ENCODE measurements at regions not wholly inside any gene's neighbourhood (a gene's known extent, or its start where the extent isn't known, plus 50 kb on each side); places are given as distances from the start of the nearest gene placed in this dataset.
"Not testable (repeated sequence)": the region's sequence is repeated elsewhere in the genome, so short reads cannot be mapped to it uniquely, and the experiment has no call there.

- no peak for DNase-seq (ENCODE audit: low read depth in 2 of 2)
These were observed 120.8 kb upstream of the CDCA7L start for GRCh38 chr7:22066522-22066921.

DNA sequence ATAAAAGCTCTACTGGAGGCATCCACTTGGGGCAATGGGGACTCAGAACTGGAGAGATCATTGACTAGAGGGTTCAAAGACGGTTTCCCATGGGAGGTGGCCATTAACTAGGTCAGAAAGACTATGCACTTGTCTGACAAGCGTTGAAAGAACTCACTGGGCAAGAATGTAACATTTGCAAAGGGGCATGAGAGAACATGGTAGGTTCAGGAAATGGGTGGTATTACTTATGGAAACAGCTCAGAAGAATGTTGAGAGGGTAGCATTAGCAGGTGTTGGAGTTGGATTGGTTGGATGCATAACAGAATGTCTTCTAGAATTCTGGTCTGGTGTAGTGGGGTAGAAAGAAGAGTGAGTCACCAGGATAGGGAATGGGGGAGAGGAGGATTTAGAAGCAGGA is 119.1 kb upstream of the CDCA7L start:
- no peak for DNase-seq (ENCODE audit: low read depth in 2 of 2)

- no peak for DNase-seq (ENCODE audit: low read depth in 2 of 2)
These were observed 116.1 kb upstream of the CDCA7L start for GRCh38 chr7:22061775-22062174.

- DNase-seq (ENCODE audit: low read depth in 2 of 2): no peak
These were observed 115.2 kb upstream of the CDCA7L start for GRCh38 chr7:22060863-22061262.

DNA sequence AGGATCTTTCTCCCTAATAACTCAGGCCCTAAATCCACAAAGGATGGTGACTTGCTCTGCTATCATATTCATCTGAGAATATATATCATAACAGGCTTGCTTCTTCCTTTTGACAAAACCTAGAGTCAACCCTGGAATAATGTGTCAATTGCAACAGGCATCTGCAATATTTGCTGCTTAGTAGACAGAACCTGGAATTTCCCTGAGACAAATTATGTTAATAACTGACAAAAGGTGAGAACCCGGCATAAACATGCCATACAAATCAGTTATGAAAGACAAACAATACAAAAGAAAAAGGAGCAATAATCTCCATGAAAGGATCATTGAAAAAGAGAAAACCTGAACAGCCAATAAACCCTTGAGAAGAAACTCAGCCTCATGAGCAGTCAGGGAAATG is 114.5 kb upstream of the CDCA7L start:
- no peak for DNase-seq (ENCODE audit: low read depth in 2 of 2)

DNA sequence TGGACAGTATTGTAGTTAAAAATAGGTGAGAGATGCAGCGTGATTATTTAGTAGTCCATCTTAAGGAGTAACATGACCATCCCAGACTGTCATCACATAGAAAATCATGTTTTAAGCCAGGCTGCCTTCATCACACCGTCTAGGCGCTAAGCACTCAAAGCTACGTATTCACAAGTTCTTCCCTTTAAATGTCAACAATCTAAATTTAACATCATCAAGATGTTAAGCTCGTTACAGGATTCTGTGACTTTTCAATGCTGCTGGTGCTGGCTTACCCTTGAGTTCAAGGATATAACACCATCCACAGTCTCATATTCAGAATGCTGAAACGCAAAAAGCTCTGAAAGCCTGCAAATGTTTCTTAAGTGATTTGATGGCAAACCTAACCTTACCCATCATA is 109.5 kb upstream of the CDCA7L start:
- DNase-seq (ENCODE audit: low read depth in 2 of 2): no peak

- no peak for DNase-seq (ENCODE audit: low read depth in 2 of 2)
These were observed 107.1 kb upstream of the CDCA7L start for GRCh38 chr7:22052674-22053365.

DNA sequence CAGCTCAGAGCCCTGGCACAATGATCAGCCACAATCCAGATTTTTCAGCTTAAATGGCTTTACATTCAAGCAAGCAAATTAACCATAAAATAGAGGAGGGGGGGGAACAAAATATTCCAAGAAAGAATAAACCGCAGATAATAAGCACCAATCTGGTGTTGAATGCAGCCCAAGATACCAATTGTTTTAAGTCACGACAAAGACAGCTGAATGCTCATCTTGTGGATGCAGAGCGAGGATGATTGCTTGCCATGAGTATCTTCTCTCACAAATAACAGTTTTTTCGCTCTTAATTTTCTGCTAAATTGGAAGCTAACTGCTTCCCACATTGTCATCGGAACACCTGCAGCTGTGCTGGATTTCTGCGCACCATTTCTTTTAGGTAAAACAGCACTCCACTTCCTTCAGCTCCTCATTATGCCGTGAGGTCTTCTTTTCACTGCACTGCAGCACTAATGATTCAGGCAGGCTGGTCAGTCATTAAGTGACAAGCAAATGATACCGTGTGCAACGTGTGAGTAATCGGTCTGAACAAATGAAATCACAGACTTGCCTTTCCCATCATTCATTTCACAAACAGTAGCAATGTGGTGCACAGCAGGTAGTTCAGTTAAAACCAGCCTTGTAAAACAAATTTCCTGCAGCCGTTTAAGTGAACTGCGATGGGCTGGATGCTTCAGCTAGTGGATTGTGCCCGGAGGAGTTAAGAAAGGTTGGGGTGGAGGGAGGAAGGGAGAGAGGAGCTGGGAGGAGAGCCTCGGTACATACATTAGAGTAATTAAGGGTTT is 106.4 kb upstream of the CDCA7L start:
- no peak for DNase-seq (ENCODE audit: low read depth in 2 of 2)

DNA sequence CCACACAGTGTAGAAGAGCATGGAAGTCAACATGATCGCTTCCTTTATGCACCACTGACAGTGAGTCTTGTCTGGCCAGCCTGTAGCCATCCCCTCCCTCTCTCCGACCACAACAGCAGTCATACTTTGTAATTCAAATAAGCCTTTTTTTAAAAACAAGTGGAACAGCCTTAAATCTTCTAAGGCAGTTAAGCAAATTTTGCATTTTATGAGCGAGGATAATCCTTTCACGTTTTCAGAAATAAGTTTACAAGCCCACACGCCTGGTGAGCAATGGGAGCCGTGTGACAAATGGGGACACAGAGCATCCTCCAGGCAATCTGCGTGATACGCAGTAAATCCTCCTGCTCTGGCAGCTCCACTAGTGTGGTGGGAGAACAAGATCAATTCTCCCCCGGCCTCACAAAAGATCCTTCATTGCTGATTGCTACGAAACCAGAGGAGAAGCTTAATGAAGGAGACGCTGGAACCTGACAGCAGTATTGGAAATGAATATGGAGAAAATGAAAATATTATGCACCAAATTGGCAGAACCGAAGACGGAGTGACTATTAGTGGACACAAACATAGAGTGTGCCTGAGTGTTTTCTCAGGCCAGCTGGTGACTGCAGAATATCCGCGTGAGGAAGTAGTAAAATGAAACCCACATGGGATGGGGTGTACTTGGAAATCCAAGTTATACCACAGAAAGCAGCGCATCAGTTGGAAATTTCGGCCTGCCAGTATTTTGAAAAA is 104.2 kb upstream of the CDCA7L start:
- DNase-seq (ENCODE audit: low read depth in 2 of 2): no peak

DNA sequence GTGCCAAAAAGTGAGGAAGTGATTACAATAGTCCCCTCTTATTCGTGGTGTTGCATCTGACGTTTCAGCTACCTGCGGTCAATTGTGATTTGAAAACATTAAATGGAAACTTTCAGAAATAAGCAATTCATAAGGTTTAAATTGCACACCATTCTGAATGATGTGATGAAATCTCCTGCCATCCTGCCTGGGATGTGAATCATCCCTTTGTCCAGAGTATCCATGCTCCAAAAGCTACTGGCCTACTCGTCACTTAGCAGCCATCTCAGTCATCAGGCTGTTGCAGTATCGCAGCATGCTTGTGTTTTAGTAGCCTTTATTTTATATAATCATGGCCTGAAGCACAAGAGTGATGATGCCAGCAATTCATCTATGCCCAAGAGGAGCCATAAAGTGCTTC is 97.7 kb upstream of the CDCA7L start:
- DNase-seq (ENCODE audit: low read depth in 2 of 2): no peak

- DNase-seq (ENCODE audit: low read depth in 2 of 2): no peak
These were observed 95.4 kb upstream of the CDCA7L start for GRCh38 chr7:22040923-22041595.

DNA sequence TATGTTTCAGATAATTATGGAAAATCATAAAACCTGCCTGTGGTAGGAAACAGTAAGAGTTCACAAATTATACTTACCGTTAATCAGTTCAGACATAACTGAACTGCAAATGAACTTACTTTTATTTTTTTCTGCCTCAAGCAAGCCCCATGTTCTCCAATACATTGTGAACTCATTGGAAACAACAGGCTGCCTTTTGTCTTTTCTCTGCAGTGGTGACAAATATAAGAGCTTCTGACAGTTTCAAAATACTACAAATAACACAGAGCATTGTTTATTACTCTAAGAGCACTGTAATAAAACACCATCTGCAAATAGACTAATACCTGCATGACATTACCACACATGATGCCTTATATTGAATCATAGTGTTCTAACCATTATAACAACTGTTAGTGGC is 94.0 kb upstream of the CDCA7L start:
- no peak for DNase-seq (ENCODE audit: low read depth in 2 of 2)

DNA sequence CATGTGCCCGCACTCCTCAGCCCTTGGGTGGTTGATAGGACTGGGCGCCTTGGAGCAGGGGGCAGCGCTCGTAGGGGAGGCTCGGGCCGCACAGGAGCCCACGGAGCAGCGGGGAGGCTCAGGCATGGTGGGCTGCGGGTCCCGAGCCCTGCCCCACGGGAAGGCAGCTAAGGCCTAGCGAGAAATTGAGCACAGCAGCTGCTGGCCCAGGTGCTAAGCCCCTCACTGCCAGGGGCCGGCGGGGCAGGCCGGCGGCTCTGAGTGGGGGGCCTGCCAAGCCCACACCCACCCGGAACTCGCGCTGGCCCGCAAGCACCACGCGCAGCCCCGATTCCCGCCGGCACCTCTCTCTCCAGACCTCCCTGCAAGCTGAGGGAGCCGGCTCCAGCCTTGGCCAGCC is 86.7 kb upstream of the CDCA7L start:
- not testable (repeated sequence) for DNase-seq (ENCODE audit: low read depth in 2 of 2)

DNA sequence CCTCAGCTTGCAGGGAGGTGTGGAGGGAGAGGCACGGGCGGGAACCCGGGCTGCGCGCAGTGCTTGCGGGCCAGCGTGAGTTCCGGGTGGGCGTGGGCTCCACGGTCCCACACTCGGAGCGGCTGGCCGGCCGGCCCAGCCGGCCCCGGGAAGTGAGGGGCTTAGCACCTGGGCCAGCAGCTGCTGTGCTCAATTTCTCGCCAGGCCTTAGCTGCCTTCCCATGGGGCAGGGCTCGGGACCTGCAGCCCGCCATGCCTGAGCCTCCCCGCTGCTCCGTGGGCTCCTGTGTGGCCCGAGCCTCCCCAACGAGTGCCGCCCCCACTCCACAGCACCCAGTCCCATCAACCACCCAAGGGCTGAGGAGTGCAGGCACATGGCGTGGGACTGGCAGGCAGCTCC is 83.0 kb upstream of the CDCA7L start:
- not testable (repeated sequence) for DNase-seq (ENCODE audit: low read depth in 2 of 2)

DNA sequence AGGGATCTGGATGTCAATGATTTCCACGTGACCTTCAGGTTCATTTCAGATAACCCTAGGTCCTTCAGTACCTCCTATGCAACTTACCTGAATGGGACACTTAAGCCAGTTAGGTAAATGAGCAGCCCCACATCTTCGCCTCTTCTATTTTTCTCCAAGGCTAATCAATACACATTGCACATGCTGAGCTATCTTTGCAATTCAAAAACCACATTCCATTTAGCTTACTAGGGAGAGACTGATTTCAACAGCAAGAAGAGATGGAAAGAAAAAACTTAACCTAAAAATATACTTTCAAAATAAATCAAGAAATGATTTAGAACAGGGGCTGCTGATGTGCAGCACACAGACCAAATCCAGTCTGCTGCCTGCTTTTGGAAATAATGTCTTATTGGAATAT is 81.8 kb upstream of the CDCA7L start:
- DNase-seq (ENCODE audit: low read depth in 2 of 2): no peak

- DNase-seq (ENCODE audit: low read depth in 2 of 2): no peak
These were observed 80.3 kb upstream of the CDCA7L start for GRCh38 chr7:22025983-22026382.

DNA sequence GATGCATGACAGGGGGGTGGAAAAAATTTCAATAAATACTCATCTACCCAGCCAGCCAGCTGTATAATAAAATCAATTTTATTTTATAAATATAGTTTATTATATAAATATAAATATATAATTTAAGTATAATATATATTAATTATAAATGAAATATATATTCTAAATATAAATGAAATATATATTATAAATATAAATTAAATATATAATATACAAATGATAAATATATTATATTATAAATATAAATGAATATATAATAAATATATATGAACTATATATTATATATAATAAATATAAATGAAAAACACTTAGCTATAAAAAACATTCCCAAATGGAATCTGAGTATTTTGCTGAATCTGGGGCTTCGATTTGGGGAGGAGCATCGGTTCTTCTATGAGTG is 79.4 kb upstream of the CDCA7L start:
- DNase-seq (ENCODE audit: low read depth in 2 of 2): no peak

DNA sequence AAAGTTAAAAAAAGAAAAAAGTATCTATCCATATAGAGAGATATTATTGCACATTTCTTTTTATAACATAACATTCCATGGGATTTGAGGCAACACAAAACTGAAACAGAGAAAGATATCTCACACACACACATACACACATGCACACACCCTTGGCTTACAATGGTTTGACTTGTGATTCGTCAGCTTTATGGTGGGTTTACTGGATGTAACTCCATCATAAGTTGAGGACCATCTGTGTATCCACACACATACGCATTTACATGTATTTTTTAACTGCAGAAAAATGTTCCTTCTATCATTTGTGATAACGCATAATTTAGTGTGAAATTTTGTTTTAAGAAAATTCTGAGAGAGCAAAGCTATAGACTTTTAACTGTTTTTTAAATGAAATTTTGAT is 74.2 kb upstream of the CDCA7L start:
- no peak for DNase-seq (ENCODE audit: low read depth in 2 of 2)

GRCh38 chr7:22016507-22016906 is 70.8 kb upstream of the CDCA7L start:
- DNase-seq (ENCODE audit: low read depth in 2 of 2): no peak

DNA sequence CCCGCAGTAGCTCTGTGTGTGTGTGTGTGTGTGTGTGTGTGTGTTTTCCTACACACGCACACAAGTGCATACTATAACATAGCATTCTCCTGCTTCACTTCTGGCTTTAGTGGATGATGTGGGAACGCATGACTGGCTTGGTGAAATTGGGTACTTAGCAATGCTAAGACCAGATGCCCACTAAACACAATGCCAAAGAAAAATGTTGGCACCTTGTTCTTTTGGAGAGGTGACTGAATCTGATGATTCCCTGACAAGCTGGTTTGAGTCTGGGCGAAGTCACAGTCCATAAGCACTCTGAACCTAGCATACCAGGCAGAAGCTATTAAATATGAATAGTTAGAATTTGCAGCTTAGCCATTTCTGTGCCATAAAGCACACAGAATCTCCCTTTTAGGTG is 68.0 kb upstream of the CDCA7L start:
- DNase-seq (ENCODE audit: low read depth in 2 of 2): no peak

DNA sequence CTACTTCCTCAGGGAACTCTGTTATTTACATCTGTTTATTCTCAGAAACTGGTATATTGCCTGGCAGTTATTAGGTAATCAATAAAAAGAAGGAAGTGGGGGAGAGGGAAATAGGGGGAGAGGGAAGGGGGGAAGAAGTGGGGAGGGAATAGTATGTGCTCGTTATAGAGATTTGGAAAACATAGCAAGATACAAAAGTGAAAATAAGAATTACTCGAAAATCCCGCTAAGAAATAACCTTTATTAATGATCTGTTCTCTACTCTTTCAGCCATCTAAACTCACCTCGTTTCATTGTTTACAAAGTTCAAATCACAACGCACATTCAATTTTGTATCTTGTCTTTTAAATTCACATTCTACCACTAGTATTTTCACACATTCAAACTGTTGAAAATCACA is 63.0 kb upstream of the CDCA7L start:
- DNase-seq (ENCODE audit: low read depth in 2 of 2): no peak

DNA sequence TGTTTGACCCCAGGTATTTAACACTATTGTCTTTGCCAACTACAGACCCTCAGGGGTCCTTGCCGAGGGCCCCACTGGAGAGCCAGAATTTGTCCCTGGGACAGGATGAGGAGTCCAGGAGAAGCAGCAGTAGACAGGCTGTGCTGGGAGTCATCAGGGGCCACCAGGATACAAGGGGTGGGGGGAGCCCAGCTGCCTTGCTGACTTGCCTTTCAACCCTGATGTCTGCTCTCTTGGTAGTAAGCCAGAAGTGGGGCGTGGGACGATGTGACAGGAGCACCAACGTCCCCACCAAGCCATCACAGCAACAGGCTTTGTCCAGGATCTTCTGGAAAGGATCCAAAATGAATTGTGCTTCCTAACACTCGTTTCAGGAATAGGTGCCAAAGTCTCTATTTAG is 62.4 kb upstream of the CDCA7L start:
- no peak for DNase-seq (ENCODE audit: low read depth in 2 of 2)
